GM23338 (cell line): ENCODE measurements at regions not wholly inside any gene's neighbourhood (a gene's known extent, or its start where the extent isn't known, plus 50 kb on each side); places are given as distances from the start of the nearest gene placed in this dataset.

Experiments used
- ATAC-seq: fragments of 200-7000 bp; cut with Tn5 transposase; 3 replicates; pipeline ENCODE4 v1.9.1; 2020
- DNase-seq: peaks from one replicate; pipeline ENCODE4 v3.0.0-alpha.2; 2015; ENCODE audit warnings: low spot score
- H2AFZ ChIP-seq: fragments of 200-600 bp; sonication (generic); 2 replicates; pipeline ENCODE4 v1.8.0; 2016; ENCODE audit warnings: antibody characterized with exemption, mild to moderate bottlenecking, moderate library complexity
- H3F3A ChIP-seq: fragments of 200-600 bp; sonication (generic); replicated peaks from 2 replicates; pipeline ENCODE4 v1.8.0; 2017; ENCODE audit warnings: antibody characterized with exemption, mixed run types, low read depth
- H3K27ac ChIP-seq: fragments of 200-600 bp; sonication (generic); 2 replicates; pipeline ENCODE4 v1.6.1; 2016; ENCODE audit warnings: low read depth
- H3K27me3 ChIP-seq: fragments of 200-600 bp; sonication (generic); 2 replicates; pipeline ENCODE4 v1.8.0; 2016; ENCODE audit warnings: mild to moderate bottlenecking, mixed run types, moderate library complexity; ENCODE audit not compliant: insufficient read depth
- H3K36me3 ChIP-seq: fragments of 200-600 bp; sonication (generic); 2 replicates; pipeline ENCODE4 v1.8.0; 2016; ENCODE audit warnings: mild to moderate bottlenecking; ENCODE audit not compliant: insufficient read depth
- H3K4me1 ChIP-seq: fragments of 200-600 bp; sonication (generic); 2 replicates; pipeline ENCODE4 v1.8.0; 2016; ENCODE audit warnings: mild to moderate bottlenecking, moderate library complexity; ENCODE audit not compliant: insufficient read depth
- H3K4me2 ChIP-seq: fragments of 200-600 bp; sonication (generic); 2 replicates; pipeline ENCODE4 v1.7.1; 2017; ENCODE audit warnings: mixed run types
- H3K4me3 ChIP-seq: fragments of 200-600 bp; sonication (generic); 2 replicates; pipeline ENCODE4 v1.6.1; 2016; ENCODE audit warnings: mixed run types
- H3K79me2 ChIP-seq: fragments of 200-600 bp; sonication (generic); replicated peaks from 2 replicates; pipeline ENCODE4 v1.8.0; 2017; ENCODE audit warnings: mild to moderate bottlenecking; ENCODE audit not compliant: insufficient read depth
- H3K9me2 ChIP-seq: fragments of 200-600 bp; sonication (generic); 2 replicates; pipeline ENCODE4 v1.8.0; 2017; ENCODE audit not compliant: insufficient read depth
- H4K20me1 ChIP-seq: fragments of 200-600 bp; sonication (generic); replicated peaks from 2 replicates; pipeline ENCODE4 v1.8.0; 2017; ENCODE audit warnings: mild to moderate bottlenecking; ENCODE audit not compliant: insufficient read depth
- H3K27ac Mint-ChIP-seq: 2 replicates; pipeline ENCODE4 v1.8.0; 2020; ENCODE audit warnings: inconsistent platforms, mild to moderate bottlenecking, moderate library complexity, mixed read lengths
- H3K27me3 Mint-ChIP-seq: 3 replicates; pipeline ENCODE4 v1.8.0; 2022; ENCODE audit warnings: low read depth, mild to moderate bottlenecking, moderate library complexity, mixed read lengths, inconsistent platforms; ENCODE audit not compliant: insufficient read depth, poor library complexity
- H3K36me3 Mint-ChIP-seq: 3 replicates; pipeline ENCODE4 v1.8.0; 2021; ENCODE audit warnings: low read depth, mild to moderate bottlenecking, inconsistent platforms, moderate library complexity, mixed read lengths
- H3K4me1 Mint-ChIP-seq: 3 replicates; pipeline ENCODE4 v1.8.0; 2020; ENCODE audit warnings: mild to moderate bottlenecking, inconsistent platforms, mixed read lengths
- H3K4me3 Mint-ChIP-seq: 3 replicates; pipeline ENCODE4 v1.8.0; 2021; ENCODE audit warnings: moderate library complexity, mild to moderate bottlenecking, inconsistent platforms, mixed read lengths
- H3K9me3 Mint-ChIP-seq: 3 replicates; pipeline ENCODE4 v1.8.0; 2020; ENCODE audit warnings: moderate library complexity, mild to moderate bottlenecking, inconsistent platforms, mixed read lengths
- CREB1 ChIP-seq: fragments of 250-450 bp; sonication (Bioruptor Pico); IDR thresholded peaks from 2 replicates; pipeline ENCODE4 v1.5.0; 2020; ENCODE audit warnings: low read depth, mild to moderate bottlenecking, moderate library complexity
- EZH2 ChIP-seq: fragments of 200-600 bp; sonication (generic); IDR thresholded peaks from one replicate; pipeline ENCODE4 v1.8.0; 2017; ENCODE audit warnings: antibody characterized with exemption, mild to moderate bottlenecking, low read depth; ENCODE audit not compliant: unreplicated experiment
- EZH2phosphoT487 ChIP-seq: fragments of 200-600 bp; sonication (generic); IDR thresholded peaks from one replicate; pipeline ENCODE4 v1.8.1; 2018; ENCODE audit warnings: antibody characterized with exemption; ENCODE audit not compliant: unreplicated experiment
- JUNB ChIP-seq: IDR thresholded peaks from one replicate; pipeline ENCODE4 v1.6.1; 2016; ENCODE audit warnings: antibody characterized with exemption; ENCODE audit not compliant: unreplicated experiment
- NANOG ChIP-seq: IDR thresholded peaks from 2 replicates; pipeline ENCODE4 v1.6.1; 2016; ENCODE audit warnings: antibody characterized with exemption, borderline replicate concordance
- POLR2AphosphoS5 ChIP-seq: IDR thresholded peaks from 2 replicates; pipeline ENCODE4 v1.6.1; 2016; ENCODE audit warnings: antibody characterized with exemption, low read depth
- STAT1 ChIP-seq: IDR thresholded peaks from one replicate; pipeline ENCODE4 v1.6.1; 2016; ENCODE audit warnings: antibody characterized with exemption; ENCODE audit not compliant: unreplicated experiment
- ZNF114 ChIP-seq: fragments of 250-450 bp; sonication (Bioruptor Pico); IDR thresholded peaks from 2 replicates; pipeline ENCODE4 v1.5.0; 2020; ENCODE audit warnings: mild to moderate bottlenecking, moderate library complexity
- ZNF331 ChIP-seq: fragments of 250-450 bp; sonication (Bioruptor Pico); IDR thresholded peaks from 2 replicates; pipeline ENCODE4 v1.5.0; 2020; ENCODE audit warnings: low read depth, mild to moderate bottlenecking, moderate library complexity
- TF ChIP-seq, protein P1 (sequence below): IDR thresholded peaks from one replicate; pipeline ENCODE4 v1.6.1; 2018; ENCODE audit warnings: antibody characterized with exemption; ENCODE audit not compliant: unreplicated experiment
- TF ChIP-seq, protein P2 (sequence below), 2 experiments: fragments of 200-600 bp in 1 of 2; sonication (generic) in 1 of 2; conservative IDR thresholded peaks; 2 replicates each; pipeline versions ENCODE4 v1.5.1 to v1.6.1; 2016 to 2017; ENCODE audit warnings: antibody characterized with exemption in 2 of 2, low read depth in 2 of 2, mild to moderate bottlenecking in 2 of 2, moderate library complexity in 1 of 2
- TF ChIP-seq, protein P3 (sequence below): fragments of 250-450 bp; sonication (Bioruptor Pico); IDR thresholded peaks from 2 replicates; pipeline ENCODE4 v1.5.0; 2020; ENCODE audit warnings: mild to moderate bottlenecking, moderate library complexity
- TF ChIP-seq, protein P4 (sequence below): IDR thresholded peaks from 2 replicates; pipeline ENCODE4 v1.6.1; 2016; ENCODE audit warnings: antibody characterized with exemption

DNA sequence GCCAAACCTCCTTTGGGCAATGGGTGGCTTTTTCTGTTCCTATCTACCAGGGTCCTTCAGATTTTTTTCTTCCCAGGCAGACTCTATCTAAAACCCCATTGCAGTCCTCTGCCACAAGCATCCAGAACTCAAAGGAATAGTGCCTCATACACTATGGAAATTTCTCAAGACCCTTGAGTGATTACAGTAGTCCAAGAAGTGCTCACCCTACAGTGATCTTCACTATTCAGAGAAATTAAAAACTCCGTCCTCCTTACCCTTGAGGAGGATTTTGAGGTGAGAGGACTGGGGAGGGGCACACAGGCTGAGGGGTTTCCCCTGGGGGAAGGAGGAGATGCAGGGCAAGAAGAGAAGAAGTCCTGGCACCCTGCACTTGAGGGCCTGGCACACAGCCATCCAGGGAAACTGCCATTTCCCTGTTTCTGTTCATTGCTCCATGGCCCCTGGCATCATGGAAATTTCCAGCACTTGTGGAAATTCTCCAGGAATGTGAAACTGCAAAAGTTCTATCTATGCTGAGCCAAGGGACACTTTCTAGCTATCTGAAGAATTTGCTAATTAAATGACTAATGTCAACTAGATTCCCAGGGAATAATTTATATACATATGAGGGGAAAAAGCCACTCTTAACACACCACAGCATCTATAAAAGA lies 102.5 kb upstream of the ATP1B1 start:
- H3K9me3 Mint-ChIP-seq, result no peaks in the 10 kb centered on the region
- no peak overlapping the region for H3K4me3 Mint-ChIP-seq
- no peak overlapping the region for H3K27ac ChIP-seq
- no peaks in the 10 kb centered on the region for H3K36me3 Mint-ChIP-seq
- H3K79me2 ChIP-seq, result no peaks in the 10 kb centered on the region
- H3K4me1 ChIP-seq, result no peaks in the 10 kb centered on the region
- H3K27ac Mint-ChIP-seq, result no peak overlapping the region
- H2AFZ ChIP-seq, result 0 out of 2 replicates have a peak overlapping the region, but pooled peaks have one; percentile 11
- no peaks in the 10 kb centered on the region for H3F3A ChIP-seq
- no peaks in the 10 kb centered on the region for H3K27me3 ChIP-seq
- no peaks in the 10 kb centered on the region for H3K4me1 Mint-ChIP-seq
- TF ChIP-seq STAT1 (no peak), NANOG (no peak), EZH2 (no peak), CREB1 (no peak), JUNB (no peak), POLR2AphosphoS5 (no peak), ZNF331 (CRISPR knock-in tag) (no peak), EZH2phosphoT487 (no peak), ZNF114 (no peak)
- TF ChIP-seq, protein P1, sequence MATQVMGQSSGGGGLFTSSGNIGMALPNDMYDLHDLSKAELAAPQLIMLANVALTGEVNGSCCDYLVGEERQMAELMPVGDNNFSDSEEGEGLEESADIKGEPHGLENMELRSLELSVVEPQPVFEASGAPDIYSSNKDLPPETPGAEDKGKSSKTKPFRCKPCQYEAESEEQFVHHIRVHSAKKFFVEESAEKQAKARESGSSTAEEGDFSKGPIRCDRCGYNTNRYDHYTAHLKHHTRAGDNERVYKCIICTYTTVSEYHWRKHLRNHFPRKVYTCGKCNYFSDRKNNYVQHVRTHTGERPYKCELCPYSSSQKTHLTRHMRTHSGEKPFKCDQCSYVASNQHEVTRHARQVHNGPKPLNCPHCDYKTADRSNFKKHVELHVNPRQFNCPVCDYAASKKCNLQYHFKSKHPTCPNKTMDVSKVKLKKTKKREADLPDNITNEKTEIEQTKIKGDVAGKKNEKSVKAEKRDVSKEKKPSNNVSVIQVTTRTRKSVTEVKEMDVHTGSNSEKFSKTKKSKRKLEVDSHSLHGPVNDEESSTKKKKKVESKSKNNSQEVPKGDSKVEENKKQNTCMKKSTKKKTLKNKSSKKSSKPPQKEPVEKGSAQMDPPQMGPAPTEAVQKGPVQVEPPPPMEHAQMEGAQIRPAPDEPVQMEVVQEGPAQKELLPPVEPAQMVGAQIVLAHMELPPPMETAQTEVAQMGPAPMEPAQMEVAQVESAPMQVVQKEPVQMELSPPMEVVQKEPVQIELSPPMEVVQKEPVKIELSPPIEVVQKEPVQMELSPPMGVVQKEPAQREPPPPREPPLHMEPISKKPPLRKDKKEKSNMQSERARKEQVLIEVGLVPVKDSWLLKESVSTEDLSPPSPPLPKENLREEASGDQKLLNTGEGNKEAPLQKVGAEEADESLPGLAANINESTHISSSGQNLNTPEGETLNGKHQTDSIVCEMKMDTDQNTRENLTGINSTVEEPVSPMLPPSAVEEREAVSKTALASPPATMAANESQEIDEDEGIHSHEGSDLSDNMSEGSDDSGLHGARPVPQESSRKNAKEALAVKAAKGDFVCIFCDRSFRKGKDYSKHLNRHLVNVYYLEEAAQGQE, result no peak
- TF ChIP-seq, protein P2, sequence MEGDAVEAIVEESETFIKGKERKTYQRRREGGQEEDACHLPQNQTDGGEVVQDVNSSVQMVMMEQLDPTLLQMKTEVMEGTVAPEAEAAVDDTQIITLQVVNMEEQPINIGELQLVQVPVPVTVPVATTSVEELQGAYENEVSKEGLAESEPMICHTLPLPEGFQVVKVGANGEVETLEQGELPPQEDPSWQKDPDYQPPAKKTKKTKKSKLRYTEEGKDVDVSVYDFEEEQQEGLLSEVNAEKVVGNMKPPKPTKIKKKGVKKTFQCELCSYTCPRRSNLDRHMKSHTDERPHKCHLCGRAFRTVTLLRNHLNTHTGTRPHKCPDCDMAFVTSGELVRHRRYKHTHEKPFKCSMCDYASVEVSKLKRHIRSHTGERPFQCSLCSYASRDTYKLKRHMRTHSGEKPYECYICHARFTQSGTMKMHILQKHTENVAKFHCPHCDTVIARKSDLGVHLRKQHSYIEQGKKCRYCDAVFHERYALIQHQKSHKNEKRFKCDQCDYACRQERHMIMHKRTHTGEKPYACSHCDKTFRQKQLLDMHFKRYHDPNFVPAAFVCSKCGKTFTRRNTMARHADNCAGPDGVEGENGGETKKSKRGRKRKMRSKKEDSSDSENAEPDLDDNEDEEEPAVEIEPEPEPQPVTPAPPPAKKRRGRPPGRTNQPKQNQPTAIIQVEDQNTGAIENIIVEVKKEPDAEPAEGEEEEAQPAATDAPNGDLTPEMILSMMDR (conservative IDR thresholded peaks at IDR 0.05; ENCODE audit: low read depth in 2 of 2), result no peak
- TF ChIP-seq, protein P3, sequence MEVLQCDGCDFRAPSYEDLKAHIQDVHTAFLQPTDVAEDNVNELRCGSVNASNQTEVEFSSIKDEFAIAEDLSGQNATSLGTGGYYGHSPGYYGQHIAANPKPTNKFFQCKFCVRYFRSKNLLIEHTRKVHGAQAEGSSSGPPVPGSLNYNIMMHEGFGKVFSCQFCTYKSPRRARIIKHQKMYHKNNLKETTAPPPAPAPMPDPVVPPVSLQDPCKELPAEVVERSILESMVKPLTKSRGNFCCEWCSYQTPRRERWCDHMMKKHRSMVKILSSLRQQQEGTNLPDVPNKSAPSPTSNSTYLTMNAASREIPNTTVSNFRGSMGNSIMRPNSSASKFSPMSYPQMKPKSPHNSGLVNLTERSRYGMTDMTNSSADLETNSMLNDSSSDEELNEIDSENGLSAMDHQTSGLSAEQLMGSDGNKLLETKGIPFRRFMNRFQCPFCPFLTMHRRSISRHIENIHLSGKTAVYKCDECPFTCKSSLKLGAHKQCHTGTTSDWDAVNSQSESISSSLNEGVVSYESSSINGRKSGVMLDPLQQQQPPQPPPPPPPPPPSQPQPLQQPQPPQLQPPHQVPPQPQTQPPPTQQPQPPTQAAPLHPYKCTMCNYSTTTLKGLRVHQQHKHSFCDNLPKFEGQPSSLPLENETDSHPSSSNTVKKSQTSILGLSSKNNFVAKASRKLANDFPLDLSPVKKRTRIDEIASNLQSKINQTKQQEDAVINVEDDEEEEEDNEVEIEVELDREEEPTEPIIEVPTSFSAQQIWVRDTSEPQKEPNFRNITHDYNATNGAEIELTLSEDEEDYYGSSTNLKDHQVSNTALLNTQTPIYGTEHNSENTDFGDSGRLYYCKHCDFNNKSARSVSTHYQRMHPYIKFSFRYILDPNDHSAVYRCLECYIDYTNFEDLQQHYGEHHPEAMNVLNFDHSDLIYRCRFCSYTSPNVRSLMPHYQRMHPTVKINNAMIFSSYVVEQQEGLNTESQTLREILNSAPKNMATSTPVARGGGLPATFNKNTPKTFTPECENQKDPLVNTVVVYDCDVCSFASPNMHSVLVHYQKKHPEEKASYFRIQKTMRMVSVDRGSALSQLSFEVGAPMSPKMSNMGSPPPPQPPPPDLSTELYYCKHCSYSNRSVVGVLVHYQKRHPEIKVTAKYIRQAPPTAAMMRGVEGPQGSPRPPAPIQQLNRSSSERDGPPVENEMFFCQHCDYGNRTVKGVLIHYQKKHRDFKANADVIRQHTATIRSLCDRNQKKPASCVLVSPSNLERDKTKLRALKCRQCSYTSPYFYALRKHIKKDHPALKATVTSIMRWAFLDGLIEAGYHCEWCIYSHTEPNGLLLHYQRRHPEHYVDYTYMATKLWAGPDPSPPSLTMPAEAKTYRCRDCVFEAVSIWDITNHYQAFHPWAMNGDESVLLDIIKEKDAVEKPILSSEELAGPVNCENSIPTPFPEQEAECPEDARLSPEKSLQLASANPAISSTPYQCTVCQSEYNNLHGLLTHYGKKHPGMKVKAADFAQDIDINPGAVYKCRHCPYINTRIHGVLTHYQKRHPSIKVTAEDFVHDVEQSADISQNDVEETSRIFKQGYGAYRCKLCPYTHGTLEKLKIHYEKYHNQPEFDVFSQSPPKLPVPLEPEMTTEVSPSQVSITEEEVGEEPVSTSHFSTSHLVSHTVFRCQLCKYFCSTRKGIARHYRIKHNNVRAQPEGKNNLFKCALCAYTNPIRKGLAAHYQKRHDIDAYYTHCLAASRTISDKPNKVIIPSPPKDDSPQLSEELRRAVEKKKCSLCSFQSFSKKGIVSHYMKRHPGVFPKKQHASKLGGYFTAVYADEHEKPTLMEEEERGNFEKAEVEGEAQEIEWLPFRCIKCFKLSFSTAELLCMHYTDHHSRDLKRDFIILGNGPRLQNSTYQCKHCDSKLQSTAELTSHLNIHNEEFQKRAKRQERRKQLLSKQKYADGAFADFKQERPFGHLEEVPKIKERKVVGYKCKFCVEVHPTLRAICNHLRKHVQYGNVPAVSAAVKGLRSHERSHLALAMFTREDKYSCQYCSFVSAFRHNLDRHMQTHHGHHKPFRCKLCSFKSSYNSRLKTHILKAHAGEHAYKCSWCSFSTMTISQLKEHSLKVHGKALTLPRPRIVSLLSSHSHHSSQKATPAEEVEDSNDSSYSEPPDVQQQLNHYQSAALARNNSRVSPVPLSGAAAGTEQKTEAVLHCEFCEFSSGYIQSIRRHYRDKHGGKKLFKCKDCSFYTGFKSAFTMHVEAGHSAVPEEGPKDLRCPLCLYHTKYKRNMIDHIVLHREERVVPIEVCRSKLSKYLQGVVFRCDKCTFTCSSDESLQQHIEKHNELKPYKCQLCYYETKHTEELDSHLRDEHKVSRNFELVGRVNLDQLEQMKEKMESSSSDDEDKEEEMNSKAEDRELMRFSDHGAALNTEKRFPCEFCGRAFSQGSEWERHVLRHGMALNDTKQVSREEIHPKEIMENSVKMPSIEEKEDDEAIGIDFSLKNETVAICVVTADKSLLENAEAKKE (CRISPR knock-in tag), result no peak
- TF ChIP-seq, protein P4, sequence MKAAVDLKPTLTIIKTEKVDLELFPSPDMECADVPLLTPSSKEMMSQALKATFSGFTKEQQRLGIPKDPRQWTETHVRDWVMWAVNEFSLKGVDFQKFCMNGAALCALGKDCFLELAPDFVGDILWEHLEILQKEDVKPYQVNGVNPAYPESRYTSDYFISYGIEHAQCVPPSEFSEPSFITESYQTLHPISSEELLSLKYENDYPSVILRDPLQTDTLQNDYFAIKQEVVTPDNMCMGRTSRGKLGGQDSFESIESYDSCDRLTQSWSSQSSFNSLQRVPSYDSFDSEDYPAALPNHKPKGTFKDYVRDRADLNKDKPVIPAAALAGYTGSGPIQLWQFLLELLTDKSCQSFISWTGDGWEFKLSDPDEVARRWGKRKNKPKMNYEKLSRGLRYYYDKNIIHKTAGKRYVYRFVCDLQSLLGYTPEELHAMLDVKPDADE, result no peak
- no peak overlapping the region for H3K4me2 ChIP-seq
- no peak overlapping the region for H3K4me3 ChIP-seq
- ATAC-seq, result no peak
- DNase-seq, result no peak
- H3K9me2 ChIP-seq, result 0 out of 2 replicates have a peak, but pooled peaks cover 2% of the 10 kb centered on the region
- H4K20me1 ChIP-seq, result no peaks in the 10 kb centered on the region
- no peaks in the 10 kb centered on the region for H3K36me3 ChIP-seq
- H3K27me3 Mint-ChIP-seq, result peaks cover under 1% of the 10 kb centered on the region
